ENCODE measurements at regions not wholly inside any gene's neighbourhood (a gene's known extent, or its start where the extent isn't known, plus 50 kb on each side); places are given as distances from the start of the nearest gene placed in this dataset.

DNA sequence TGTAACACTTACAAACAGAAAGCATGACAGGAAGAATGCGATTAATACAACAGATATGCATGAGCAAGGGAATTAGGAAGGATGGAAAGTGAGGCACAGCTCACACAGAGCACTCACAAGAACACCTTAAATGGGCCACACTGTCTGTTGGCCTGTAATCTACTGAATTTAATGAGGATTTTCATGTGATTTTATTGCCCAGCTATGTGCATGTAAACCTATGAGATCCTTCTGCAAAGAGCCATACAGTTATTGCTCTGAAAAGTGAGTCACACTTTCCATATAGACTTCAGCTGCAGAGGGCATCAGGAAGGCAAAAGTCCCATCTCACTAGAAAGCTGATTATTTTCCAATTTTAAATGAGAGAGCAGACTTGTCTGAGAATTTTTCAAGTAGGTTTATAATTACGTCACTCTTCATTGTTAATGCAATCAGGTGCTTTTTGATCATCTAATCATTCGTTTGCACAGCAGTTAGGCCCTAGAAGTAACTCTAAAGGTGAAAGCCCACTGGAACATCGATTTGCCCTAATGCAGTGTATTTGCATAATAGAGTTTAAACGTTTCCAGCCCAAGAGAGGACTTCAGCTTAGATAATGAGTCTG is 832.7 kb upstream of the INTU start:
- Histone ChIP-seq H3K27me3 (no peaks in the 10 kb centered on the region), H3K4me1 (ENCODE audit: insufficient read depth) (no peaks in the 10 kb centered on the region), H3K9me3 (no peaks in the 10 kb centered on the region), H3K36me3 (no peaks in the 10 kb centered on the region), H3K4me3 (no peak overlapping the region), H3K27ac (no peak overlapping the region)
- 60 to 66% (median 62%) methylated on average over 5 of the region's 5 CpGs for WGBS, 3 donors
- no peak for DNase-seq
- TF ChIP-seq EP300 (IDR thresholded peaks at IDR 0.05) (no peak), CTCF (IDR thresholded peaks at IDR 0.05) (no peak), POLR2A (IDR thresholded peaks at IDR 0.05) (no peak)
- intact Hi-C loops (cut with DNase I), result no loop called here

DNA sequence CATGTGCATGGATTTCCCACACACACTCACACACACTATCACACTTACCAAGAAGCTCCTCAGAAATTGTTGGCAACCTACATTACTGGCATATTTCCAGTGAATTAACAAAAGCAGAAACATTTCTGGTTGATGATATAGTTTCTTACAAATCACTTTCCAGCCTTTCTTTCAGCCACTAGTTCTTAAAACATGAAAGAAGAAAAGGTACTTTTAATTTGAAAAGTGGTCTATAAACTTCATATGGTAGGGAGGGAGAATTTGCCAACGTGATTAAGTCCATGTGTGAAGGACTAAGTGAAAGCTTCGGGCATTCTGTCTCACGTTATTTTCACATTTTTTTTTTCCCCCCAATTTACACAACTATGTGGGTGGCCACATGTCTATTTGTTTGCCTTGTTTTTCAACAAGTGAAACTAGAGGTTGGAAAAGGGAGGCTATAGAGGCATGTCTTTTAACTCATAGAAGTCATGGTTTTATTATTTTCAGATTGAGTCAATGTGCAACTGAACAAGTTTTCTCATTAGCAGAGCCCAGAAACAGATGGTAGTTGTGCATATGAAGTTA is 832.1 kb upstream of the INTU start:
- Histone ChIP-seq H3K4me1 (ENCODE audit: insufficient read depth) (no peaks in the 10 kb centered on the region), H3K27me3 (no peaks in the 10 kb centered on the region), H3K36me3 (no peaks in the 10 kb centered on the region), H3K27ac (no peak overlapping the region), H3K9me3 (no peaks in the 10 kb centered on the region), H3K4me3 (no peak overlapping the region)
- TF ChIP-seq POLR2A (IDR thresholded peaks at IDR 0.05) (no peak), EP300 (IDR thresholded peaks at IDR 0.05) (no peak), CTCF (IDR thresholded peaks at IDR 0.05) (no peak)
- intact Hi-C loops (cut with DNase I), result no loop called here
- 13 to 22% (median 21%) methylated on average over 3 of the region's 3 CpGs for WGBS, 3 donors
- no peak for DNase-seq

GRCh38 chr4:126807132-126807531 is 825.6 kb upstream of the INTU start:
- H3K27ac ChIP-seq, result no peak overlapping the region
- TF ChIP-seq CTCF (IDR thresholded peaks at IDR 0.05) (no peak), EP300 (IDR thresholded peaks at IDR 0.05) (no peak), POLR2A (IDR thresholded peaks at IDR 0.05) (no peak)
- intact Hi-C loops (cut with DNase I), result no loop called here
- H3K27me3 ChIP-seq, result no peaks in the 10 kb centered on the region
- no peak overlapping the region for H3K4me3 ChIP-seq
- no peaks in the 10 kb centered on the region for H3K36me3 ChIP-seq
- H3K9me3 ChIP-seq, result no peaks in the 10 kb centered on the region
- DNase-seq, result no peak
- no peaks in the 10 kb centered on the region for H3K4me1 ChIP-seq (ENCODE audit: insufficient read depth)
- 81 to 93% (median 88%) methylated on average over 1 of the region's 1 CpG for WGBS, 3 donors

- Histone ChIP-seq H3K4me3 (no peak overlapping the region), H3K27me3 (no peaks in the 10 kb centered on the region), H3K27ac (no peak overlapping the region), H3K9me3 (no peaks in the 10 kb centered on the region), H3K36me3 (no peaks in the 10 kb centered on the region), H3K4me1 (ENCODE audit: insufficient read depth) (no peaks in the 10 kb centered on the region)
- intact Hi-C loops (cut with DNase I), result no loop called here
- no peak for TF ChIP-seq POLR2A (IDR thresholded peaks at IDR 0.05)
- TF ChIP-seq EP300 (IDR thresholded peaks at IDR 0.05), result no peak
- no peak for TF ChIP-seq CTCF (IDR thresholded peaks at IDR 0.05)
- no peak for DNase-seq
Measured at GRCh38 chr4:126812076-126812475, 820.7 kb upstream of the INTU start.
